ENCODE measurements at regions not wholly inside any gene's neighbourhood (a gene's known extent, or its start where the extent isn't known, plus 50 kb on each side); places are given as distances from the start of the nearest gene placed in this dataset.
"Not testable (repeated sequence)": the region's sequence is repeated elsewhere in the genome, so short reads cannot be mapped to it uniquely, and the experiment has no call there.

DNA sequence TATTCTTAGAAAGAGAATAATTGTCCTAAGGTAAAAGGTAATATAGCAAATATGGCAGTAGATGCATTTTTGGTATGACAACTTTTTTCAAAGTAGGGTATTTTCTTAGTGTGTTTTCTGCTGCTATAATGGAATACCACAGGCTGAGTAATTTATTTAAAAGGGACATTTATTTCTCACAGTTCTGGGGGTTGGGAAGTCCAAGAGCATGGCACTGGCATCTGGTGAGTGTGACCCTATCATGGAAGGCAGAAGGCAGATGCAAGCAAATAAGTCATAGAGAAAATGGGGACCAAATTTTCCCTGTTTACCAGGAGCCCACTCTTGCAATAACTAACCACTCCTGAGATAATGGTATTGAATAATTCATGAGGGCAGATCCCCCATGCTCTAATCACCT, 922.5 kb upstream of the MAN1A1 start:
- Histone ChIP-seq H3K9ac (ENCODE audit: insufficient read depth, low read length) (no peak overlapping the region), H3K4me2 (ENCODE audit: extremely low read depth, insufficient read depth, low read length) (no peak overlapping the region), H4K20me1 (ENCODE audit: control insufficient read depth, extremely low read depth, insufficient read depth, low read length) (no peaks in the 10 kb centered on the region), H3K4me1 (ENCODE audit: control insufficient read depth, extremely low read depth, insufficient read depth, low read length) (no peaks in the 10 kb centered on the region), H2AFZ (ENCODE audit: low read length) (no peak overlapping the region), H3K4me3 (replicated peaks in 1 of 4; ENCODE audit: control extremely low read depth in 1 of 4, insufficient read depth in 1 of 4, low read depth in 3 of 4, low read length in 4 of 4) (no peak overlapping the region), H3K79me2 (ENCODE audit: control insufficient read depth, insufficient read depth, low read length) (no peaks in the 10 kb centered on the region), H3K36me3 (ENCODE audit: control insufficient read depth, insufficient read depth, low read length) (no peaks in the 10 kb centered on the region), H3K27me3 (ENCODE audit: control insufficient read depth, insufficient read depth, low read length) (no peaks in the 10 kb centered on the region), H3K27ac (ENCODE audit: insufficient read depth, low read length) (no peak overlapping the region), H3K9me3 (ENCODE audit: control insufficient read depth, insufficient read depth, low read depth, low read length) (no peaks in the 10 kb centered on the region)
- DNase-seq (ENCODE audit: low read depth in 2 of 2): no peak
- no peak for TF ChIP-seq EZH2 (IDR thresholded peaks at IDR 0.05; ENCODE audit: low read length, missing control alignments)

- not testable (repeated sequence) for H3K9me3 ChIP-seq (ENCODE audit: control insufficient read depth, insufficient read depth, low read depth, low read length); H3K4me2 ChIP-seq (ENCODE audit: extremely low read depth, insufficient read depth, low read length); H3K9ac ChIP-seq (ENCODE audit: insufficient read depth, low read length); H3K4me1 ChIP-seq (ENCODE audit: control insufficient read depth, extremely low read depth, insufficient read depth, low read length); H3K4me3 ChIP-seq (replicated peaks in 1 of 4; ENCODE audit: control extremely low read depth in 1 of 4, insufficient read depth in 1 of 4, low read depth in 3 of 4, low read length in 4 of 4); DNase-seq (ENCODE audit: low read depth in 2 of 2); H3K36me3 ChIP-seq (ENCODE audit: control insufficient read depth, insufficient read depth, low read length); H2AFZ ChIP-seq (ENCODE audit: low read length); H3K27me3 ChIP-seq (ENCODE audit: control insufficient read depth, insufficient read depth, low read length); H4K20me1 ChIP-seq (ENCODE audit: control insufficient read depth, extremely low read depth, insufficient read depth, low read length); H3K27ac ChIP-seq (ENCODE audit: insufficient read depth, low read length); H3K79me2 ChIP-seq (ENCODE audit: control insufficient read depth, insufficient read depth, low read length)
Measured at GRCh38 chr6:120268256-120268655, 918.7 kb upstream of the MAN1A1 start.

- Histone ChIP-seq H4K20me1 (ENCODE audit: control insufficient read depth, extremely low read depth, insufficient read depth, low read length) (no peaks in the 10 kb centered on the region), H3K4me1 (ENCODE audit: control insufficient read depth, extremely low read depth, insufficient read depth, low read length) (no peaks in the 10 kb centered on the region), H3K4me2 (ENCODE audit: extremely low read depth, insufficient read depth, low read length) (no peak overlapping the region), H2AFZ (ENCODE audit: low read length) (no peak overlapping the region), H3K27me3 (ENCODE audit: control insufficient read depth, insufficient read depth, low read length) (no peaks in the 10 kb centered on the region), H3K9ac (ENCODE audit: insufficient read depth, low read length) (no peak overlapping the region), H3K27ac (ENCODE audit: insufficient read depth, low read length) (no peak overlapping the region), H3K4me3 (replicated peaks in 1 of 4; ENCODE audit: control extremely low read depth in 1 of 4, insufficient read depth in 1 of 4, low read depth in 3 of 4, low read length in 4 of 4) (no peak overlapping the region), H3K9me3 (ENCODE audit: control insufficient read depth, insufficient read depth, low read depth, low read length) (no peaks in the 10 kb centered on the region), H3K36me3 (ENCODE audit: control insufficient read depth, insufficient read depth, low read length) (no peaks in the 10 kb centered on the region), H3K79me2 (ENCODE audit: control insufficient read depth, insufficient read depth, low read length) (no peaks in the 10 kb centered on the region)
- no peak for TF ChIP-seq EZH2 (IDR thresholded peaks at IDR 0.05; ENCODE audit: low read length, missing control alignments)
- TF ChIP-seq, protein P1, sequence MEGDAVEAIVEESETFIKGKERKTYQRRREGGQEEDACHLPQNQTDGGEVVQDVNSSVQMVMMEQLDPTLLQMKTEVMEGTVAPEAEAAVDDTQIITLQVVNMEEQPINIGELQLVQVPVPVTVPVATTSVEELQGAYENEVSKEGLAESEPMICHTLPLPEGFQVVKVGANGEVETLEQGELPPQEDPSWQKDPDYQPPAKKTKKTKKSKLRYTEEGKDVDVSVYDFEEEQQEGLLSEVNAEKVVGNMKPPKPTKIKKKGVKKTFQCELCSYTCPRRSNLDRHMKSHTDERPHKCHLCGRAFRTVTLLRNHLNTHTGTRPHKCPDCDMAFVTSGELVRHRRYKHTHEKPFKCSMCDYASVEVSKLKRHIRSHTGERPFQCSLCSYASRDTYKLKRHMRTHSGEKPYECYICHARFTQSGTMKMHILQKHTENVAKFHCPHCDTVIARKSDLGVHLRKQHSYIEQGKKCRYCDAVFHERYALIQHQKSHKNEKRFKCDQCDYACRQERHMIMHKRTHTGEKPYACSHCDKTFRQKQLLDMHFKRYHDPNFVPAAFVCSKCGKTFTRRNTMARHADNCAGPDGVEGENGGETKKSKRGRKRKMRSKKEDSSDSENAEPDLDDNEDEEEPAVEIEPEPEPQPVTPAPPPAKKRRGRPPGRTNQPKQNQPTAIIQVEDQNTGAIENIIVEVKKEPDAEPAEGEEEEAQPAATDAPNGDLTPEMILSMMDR (conservative IDR thresholded peaks at IDR 0.05 in 1 of 2, IDR thresholded peaks at IDR 0.05 in 1 of 2; ENCODE audit: low read depth in 1 of 2, low read length in 2 of 2): no peak
- no peak for DNase-seq (ENCODE audit: low read depth in 2 of 2)
Measured at GRCh38 chr6:120262354-120262753, 912.8 kb upstream of the MAN1A1 start.

GRCh38 chr6:120260636-120261035, 911.1 kb upstream of the MAN1A1 start:
- Histone ChIP-seq H3K36me3 (ENCODE audit: control insufficient read depth, insufficient read depth, low read length) (no peaks in the 10 kb centered on the region), H3K27ac (ENCODE audit: insufficient read depth, low read length) (no peak overlapping the region), H3K27me3 (ENCODE audit: control insufficient read depth, insufficient read depth, low read length) (no peaks in the 10 kb centered on the region), H3K4me1 (ENCODE audit: control insufficient read depth, extremely low read depth, insufficient read depth, low read length) (no peaks in the 10 kb centered on the region), H2AFZ (ENCODE audit: low read length) (no peak overlapping the region), H4K20me1 (ENCODE audit: control insufficient read depth, extremely low read depth, insufficient read depth, low read length) (no peaks in the 10 kb centered on the region), H3K4me2 (ENCODE audit: extremely low read depth, insufficient read depth, low read length) (no peak overlapping the region), H3K9ac (ENCODE audit: insufficient read depth, low read length) (no peak overlapping the region), H3K4me3 (replicated peaks in 1 of 4; ENCODE audit: control extremely low read depth in 1 of 4, insufficient read depth in 1 of 4, low read depth in 3 of 4, low read length in 4 of 4) (no peak overlapping the region), H3K79me2 (ENCODE audit: control insufficient read depth, insufficient read depth, low read length) (no peaks in the 10 kb centered on the region), H3K9me3 (ENCODE audit: control insufficient read depth, insufficient read depth, low read depth, low read length) (no peaks in the 10 kb centered on the region)
- DNase-seq (ENCODE audit: low read depth in 2 of 2): no peak
- no peak for TF ChIP-seq EZH2 (IDR thresholded peaks at IDR 0.05; ENCODE audit: low read length, missing control alignments)
- TF ChIP-seq, protein P1 (conservative IDR thresholded peaks at IDR 0.05 in 1 of 2, IDR thresholded peaks at IDR 0.05 in 1 of 2; ENCODE audit: low read depth in 1 of 2, low read length in 2 of 2): no peak
